ENCODE measurements at regions not wholly inside any gene's neighbourhood (a gene's known extent, or its start where the extent isn't known, plus 50 kb on each side); places are given as distances from the start of the nearest gene placed in this dataset.

- no peak overlapping the region for H3K27ac Mint-ChIP-seq (ENCODE audit: unreplicated experiment)
- H3K36me3 Mint-ChIP-seq (ENCODE audit: low read depth, unreplicated experiment): no peaks in the 10 kb centered on the region
- DNase-seq (ENCODE audit: low spot score): no peak
- H3K4me1 Mint-ChIP-seq (ENCODE audit: unreplicated experiment): no peaks in the 10 kb centered on the region
- H3K4me3 Mint-ChIP-seq (ENCODE audit: unreplicated experiment): no peak overlapping the region
- no peaks in the 10 kb centered on the region for H3K27me3 Mint-ChIP-seq (ENCODE audit: unreplicated experiment)
- TF ChIP-seq CTCF (IDR thresholded peaks at IDR 0.05; ENCODE audit: unreplicated experiment): no peak
- H3K9me3 Mint-ChIP-seq (ENCODE audit: unreplicated experiment): no peaks in the 10 kb centered on the region
Observed at GRCh38 chr11:32039149-32039548, 51.7 kb upstream of the RCN1 start.

GRCh38 chr11:32034680-32035079 lies 56.2 kb upstream of the RCN1 start:
- TF ChIP-seq CTCF (IDR thresholded peaks at IDR 0.05; ENCODE audit: unreplicated experiment): no peak
- H3K9me3 Mint-ChIP-seq (ENCODE audit: unreplicated experiment): no peaks in the 10 kb centered on the region
- DNase-seq (ENCODE audit: low spot score): no peak
- no peaks in the 10 kb centered on the region for H3K27me3 Mint-ChIP-seq (ENCODE audit: unreplicated experiment)
- no peaks in the 10 kb centered on the region for H3K4me1 Mint-ChIP-seq (ENCODE audit: unreplicated experiment)
- H3K36me3 Mint-ChIP-seq (ENCODE audit: low read depth, unreplicated experiment): no peaks in the 10 kb centered on the region
- H3K4me3 Mint-ChIP-seq (ENCODE audit: unreplicated experiment): no peak overlapping the region
- H3K27ac Mint-ChIP-seq (ENCODE audit: unreplicated experiment): no peak overlapping the region

GRCh38 chr11:32034149-32034548 lies 56.7 kb upstream of the RCN1 start:
- Mint-ChIP-seq H3K27ac (ENCODE audit: unreplicated experiment) (no peak overlapping the region), H3K27me3 (ENCODE audit: unreplicated experiment) (no peaks in the 10 kb centered on the region), H3K36me3 (ENCODE audit: low read depth, unreplicated experiment) (no peaks in the 10 kb centered on the region), H3K4me1 (ENCODE audit: unreplicated experiment) (peaks cover 1% of the 10 kb centered on the region), H3K9me3 (ENCODE audit: unreplicated experiment) (no peaks in the 10 kb centered on the region), H3K4me3 (ENCODE audit: unreplicated experiment) (no peak overlapping the region)
- no peak for DNase-seq (ENCODE audit: low spot score)
- no peak for TF ChIP-seq CTCF (IDR thresholded peaks at IDR 0.05; ENCODE audit: unreplicated experiment)

- no peak overlapping the region for H3K27ac Mint-ChIP-seq (ENCODE audit: unreplicated experiment)
- H3K4me3 Mint-ChIP-seq (ENCODE audit: unreplicated experiment): no peak overlapping the region
- no peak for DNase-seq (ENCODE audit: low spot score)
- H3K4me1 Mint-ChIP-seq (ENCODE audit: unreplicated experiment): peaks cover 6% of the 10 kb centered on the region
- H3K27me3 Mint-ChIP-seq (ENCODE audit: unreplicated experiment): no peaks in the 10 kb centered on the region
- H3K9me3 Mint-ChIP-seq (ENCODE audit: unreplicated experiment): no peaks in the 10 kb centered on the region
- no peak for TF ChIP-seq CTCF (IDR thresholded peaks at IDR 0.05; ENCODE audit: unreplicated experiment)
- no peaks in the 10 kb centered on the region for H3K36me3 Mint-ChIP-seq (ENCODE audit: low read depth, unreplicated experiment)
Observed at GRCh38 chr11:32033491-32033890, 57.4 kb upstream of the RCN1 start.

GRCh38 chr11:32033067-32033466 lies 57.8 kb upstream of the RCN1 start:
- Mint-ChIP-seq H3K27ac (ENCODE audit: unreplicated experiment) (no peak overlapping the region), H3K4me3 (ENCODE audit: unreplicated experiment) (no peak overlapping the region), H3K9me3 (ENCODE audit: unreplicated experiment) (no peaks in the 10 kb centered on the region), H3K4me1 (ENCODE audit: unreplicated experiment) (peaks cover 6% of the 10 kb centered on the region), H3K36me3 (ENCODE audit: low read depth, unreplicated experiment) (no peaks in the 10 kb centered on the region), H3K27me3 (ENCODE audit: unreplicated experiment) (no peaks in the 10 kb centered on the region)
- no peak for TF ChIP-seq CTCF (IDR thresholded peaks at IDR 0.05; ENCODE audit: unreplicated experiment)
- DNase-seq (ENCODE audit: low spot score): no peak

Measured in endothelial cell (in vitro differentiated cells).